Mesothelial cell of epicardium (in vitro differentiated cells): ENCODE measurements at regions not wholly inside any gene's neighbourhood (a gene's known extent, or its start where the extent isn't known, plus 50 kb on each side); places are given as distances from the start of the nearest gene placed in this dataset.

Experiments used
- DNase-seq, 2 experiments: peaks; one replicate each; pipeline ENCODE4 v3.0.0; 2021; ENCODE audit warnings: low spot score in 2 of 2; ENCODE audit not compliant: unreplicated experiment in 2 of 2
- H3K27ac Mint-ChIP-seq: 2 replicates; pipeline ENCODE4 v1.8.0; 2021; ENCODE audit warnings: mixed read lengths
- H3K27me3 Mint-ChIP-seq: 2 replicates; pipeline ENCODE4 v1.8.0; 2021; ENCODE audit warnings: low read depth, mixed read lengths
- H3K36me3 Mint-ChIP-seq: 2 replicates; pipeline ENCODE4 v1.8.0; 2021; ENCODE audit warnings: mixed read lengths
- H3K4me1 Mint-ChIP-seq: 2 replicates; pipeline ENCODE4 v1.8.0; 2021; ENCODE audit warnings: mixed read lengths
- H3K4me3 Mint-ChIP-seq: 2 replicates; pipeline ENCODE4 v1.8.0; 2021; ENCODE audit warnings: mild to moderate bottlenecking, moderate library complexity, mixed read lengths
- H3K9me3 Mint-ChIP-seq: 2 replicates; pipeline ENCODE4 v1.8.0; 2021; ENCODE audit warnings: mixed read lengths
- CTCF ChIP-seq: fragments of 200-600 bp; sonication (generic); IDR thresholded peaks from one replicate; pipeline ENCODE4 v1.5.0; 2021; ENCODE audit warnings: antibody characterized with exemption; ENCODE audit not compliant: unreplicated experiment

GRCh38 chr1:214899908-214900460 is 182.6 kb upstream of the KCNK2 start:
- TF ChIP-seq CTCF: no peak
- Mint-ChIP-seq H3K4me1 (peaks cover 7% of the 10 kb centered on the region), H3K36me3 (no peaks in the 10 kb centered on the region), H3K4me3 (no peak overlapping the region), H3K27ac (no peak overlapping the region), H3K9me3 (no peaks in the 10 kb centered on the region), H3K27me3 (peaks cover 3% of the 10 kb centered on the region)
- no peak for DNase-seq

GRCh38 chr1:214900590-214900989 is 181.9 kb upstream of the KCNK2 start:
- TF ChIP-seq CTCF: no peak
- Mint-ChIP-seq H3K27me3 (peaks cover 3% of the 10 kb centered on the region), H3K36me3 (no peaks in the 10 kb centered on the region), H3K4me1 (peaks cover 7% of the 10 kb centered on the region), H3K27ac (no peak overlapping the region), H3K4me3 (no peak overlapping the region), H3K9me3 (no peaks in the 10 kb centered on the region)
- DNase-seq: no peak

GRCh38 chr1:214901718-214902117 is 180.8 kb upstream of the KCNK2 start:
- no peak overlapping the region for H3K27ac Mint-ChIP-seq
- H3K9me3 Mint-ChIP-seq: no peaks in the 10 kb centered on the region
- no peaks in the 10 kb centered on the region for H3K27me3 Mint-ChIP-seq
- no peaks in the 10 kb centered on the region for H3K36me3 Mint-ChIP-seq
- no peak overlapping the region for H3K4me3 Mint-ChIP-seq
- no peak for TF ChIP-seq CTCF
- H3K4me1 Mint-ChIP-seq: peaks cover 7% of the 10 kb centered on the region
- DNase-seq: no peak

- H3K9me3 Mint-ChIP-seq: no peaks in the 10 kb centered on the region
- no peaks in the 10 kb centered on the region for H3K36me3 Mint-ChIP-seq
- H3K27ac Mint-ChIP-seq: no peak overlapping the region
- no peaks in the 10 kb centered on the region for H3K27me3 Mint-ChIP-seq
- DNase-seq: no peak
- peaks cover 7% of the 10 kb centered on the region for H3K4me1 Mint-ChIP-seq
- H3K4me3 Mint-ChIP-seq: no peak overlapping the region
- no peak for TF ChIP-seq CTCF
These were observed 179.8 kb upstream of the KCNK2 start for GRCh38 chr1:214902636-214903320.

- Mint-ChIP-seq H3K27me3 (peaks cover 19% of the 10 kb centered on the region), H3K4me1 (no peaks in the 10 kb centered on the region), H3K36me3 (no peaks in the 10 kb centered on the region), H3K4me3 (no peak overlapping the region), H3K27ac (no peak overlapping the region), H3K9me3 (no peaks in the 10 kb centered on the region)
- no peak for DNase-seq
- no peak for TF ChIP-seq CTCF
These were observed 170.4 kb upstream of the KCNK2 start for GRCh38 chr1:214912127-214912526.
